ENCODE measurements at regions not wholly inside any gene's neighbourhood (a gene's known extent, or its start where the extent isn't known, plus 50 kb on each side); places are given as distances from the start of the nearest gene placed in this dataset.

DNA sequence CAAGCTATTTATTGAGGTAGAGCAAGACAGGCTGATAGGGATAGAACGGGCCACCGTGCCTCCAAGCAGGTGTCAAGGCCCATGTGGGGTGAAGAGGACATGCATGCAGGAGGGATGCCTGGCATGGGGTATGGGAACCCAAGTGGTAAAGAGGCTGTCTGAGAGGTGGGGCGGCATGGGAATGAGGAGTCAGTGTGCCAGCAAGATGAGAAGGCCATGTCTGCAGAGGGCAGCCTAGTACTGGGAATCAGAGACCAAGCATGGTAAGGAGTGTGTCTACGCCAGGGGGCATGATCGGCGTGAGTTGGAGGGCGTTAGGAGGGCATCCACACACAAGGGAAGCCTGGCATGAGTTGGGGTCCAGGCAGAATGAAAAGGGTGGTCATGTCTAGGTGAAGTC is 303.7 kb upstream of the PLD5 start:
- no peak for TF ChIP-seq POLR2AphosphoS5 (IDR thresholded peaks at IDR 0.05; ENCODE audit: low read depth, low read length)
- no peak for TF ChIP-seq TAF1 (IDR thresholded peaks at IDR 0.05; ENCODE audit: borderline replicate concordance, insufficient read depth, low read length)
- no peak for TF ChIP-seq SIN3A (IDR thresholded peaks at IDR 0.05; ENCODE audit: borderline replicate concordance, insufficient read depth, low read length)
- TF ChIP-seq, protein P1, sequence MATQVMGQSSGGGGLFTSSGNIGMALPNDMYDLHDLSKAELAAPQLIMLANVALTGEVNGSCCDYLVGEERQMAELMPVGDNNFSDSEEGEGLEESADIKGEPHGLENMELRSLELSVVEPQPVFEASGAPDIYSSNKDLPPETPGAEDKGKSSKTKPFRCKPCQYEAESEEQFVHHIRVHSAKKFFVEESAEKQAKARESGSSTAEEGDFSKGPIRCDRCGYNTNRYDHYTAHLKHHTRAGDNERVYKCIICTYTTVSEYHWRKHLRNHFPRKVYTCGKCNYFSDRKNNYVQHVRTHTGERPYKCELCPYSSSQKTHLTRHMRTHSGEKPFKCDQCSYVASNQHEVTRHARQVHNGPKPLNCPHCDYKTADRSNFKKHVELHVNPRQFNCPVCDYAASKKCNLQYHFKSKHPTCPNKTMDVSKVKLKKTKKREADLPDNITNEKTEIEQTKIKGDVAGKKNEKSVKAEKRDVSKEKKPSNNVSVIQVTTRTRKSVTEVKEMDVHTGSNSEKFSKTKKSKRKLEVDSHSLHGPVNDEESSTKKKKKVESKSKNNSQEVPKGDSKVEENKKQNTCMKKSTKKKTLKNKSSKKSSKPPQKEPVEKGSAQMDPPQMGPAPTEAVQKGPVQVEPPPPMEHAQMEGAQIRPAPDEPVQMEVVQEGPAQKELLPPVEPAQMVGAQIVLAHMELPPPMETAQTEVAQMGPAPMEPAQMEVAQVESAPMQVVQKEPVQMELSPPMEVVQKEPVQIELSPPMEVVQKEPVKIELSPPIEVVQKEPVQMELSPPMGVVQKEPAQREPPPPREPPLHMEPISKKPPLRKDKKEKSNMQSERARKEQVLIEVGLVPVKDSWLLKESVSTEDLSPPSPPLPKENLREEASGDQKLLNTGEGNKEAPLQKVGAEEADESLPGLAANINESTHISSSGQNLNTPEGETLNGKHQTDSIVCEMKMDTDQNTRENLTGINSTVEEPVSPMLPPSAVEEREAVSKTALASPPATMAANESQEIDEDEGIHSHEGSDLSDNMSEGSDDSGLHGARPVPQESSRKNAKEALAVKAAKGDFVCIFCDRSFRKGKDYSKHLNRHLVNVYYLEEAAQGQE (IDR thresholded peaks at IDR 0.05; ENCODE audit: insufficient read depth in 1 of 2, low read depth in 2 of 2, low read length in 2 of 2), result no peak
